ACC112 (cell line): ENCODE measurements at regions not wholly inside any gene's neighbourhood (a gene's known extent, or its start where the extent isn't known, plus 50 kb on each side); places are given as distances from the start of the nearest gene placed in this dataset.
A peak's percentile ranks its signal among the peaks of the same experiment; 100 is the strongest.

ENCODE experiments used
- H2AFZ ChIP-seq: fragments of 200-600 bp; sonication (generic); one replicate; pipeline ENCODE4 v1.6.0; 2017; ENCODE audit warnings: antibody characterized with exemption, low read length; ENCODE audit not compliant: unreplicated experiment
- H3K27ac ChIP-seq: fragments of 200-600 bp; sonication (generic); 2 replicates; pipeline ENCODE4 v1.5.1; 2014; ENCODE audit warnings: low read depth, mild to moderate bottlenecking, antibody characterized with exemption, low read length, moderate library complexity
- H3K27me3 ChIP-seq: fragments of 200-600 bp; sonication (generic); 2 replicates; pipeline ENCODE4 v1.6.1; 2014; ENCODE audit warnings: mild to moderate bottlenecking, antibody characterized with exemption, low read length, moderate library complexity, mixed read lengths; ENCODE audit not compliant: insufficient read depth
- H3K36me3 ChIP-seq: fragments of 200-600 bp; sonication (generic); 2 replicates; pipeline ENCODE4 v1.6.1; 2016; ENCODE audit warnings: mild to moderate bottlenecking, antibody characterized with exemption, low read length, moderate library complexity, mixed read lengths; ENCODE audit not compliant: insufficient read depth
- H3K4me1 ChIP-seq: fragments of 200-600 bp; sonication (generic); one replicate; pipeline ENCODE4 v1.6.1; 2016; ENCODE audit warnings: low read length, mixed read lengths; ENCODE audit not compliant: insufficient read depth, unreplicated experiment, control insufficient read depth
- H3K4me3 ChIP-seq: fragments of 200-600 bp; sonication (generic); 2 replicates; pipeline ENCODE4 v1.5.1; 2014; ENCODE audit warnings: mild to moderate bottlenecking, low read depth, low read length
- H3K79me2 ChIP-seq: fragments of 200-600 bp; sonication (generic); one replicate; pipeline ENCODE4 v1.6.0; 2016; ENCODE audit warnings: low read length; ENCODE audit not compliant: control insufficient read depth, unreplicated experiment, insufficient read depth

DNA sequence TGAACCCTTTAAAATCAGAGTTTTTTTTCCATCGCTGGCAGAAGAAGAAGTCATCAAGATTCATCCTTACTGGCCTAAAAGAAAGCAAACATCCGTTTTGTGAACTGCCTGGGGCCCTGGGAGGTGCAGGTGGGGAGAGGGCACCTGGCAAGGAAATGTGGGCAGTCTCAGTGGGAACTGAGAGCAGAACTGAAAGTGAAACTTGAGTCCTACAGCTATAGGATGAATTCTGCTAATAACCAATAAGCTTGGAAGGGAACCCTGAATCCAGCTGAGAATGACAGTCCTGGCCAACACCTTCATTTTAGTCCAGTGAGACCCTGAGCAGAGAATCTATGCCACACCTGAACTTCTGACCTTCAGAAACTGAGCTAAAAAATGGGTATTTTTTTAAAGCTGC lies 130.1 kb upstream of the ASCC3 start:
- no peaks in the 10 kb centered on the region for H3K36me3 ChIP-seq
- peak overlapping the region; percentile 52 for H3K4me3 ChIP-seq
- H3K27ac ChIP-seq: no peak overlapping the region
- no peaks in the 10 kb centered on the region for H3K79me2 ChIP-seq
- peaks cover 4% of the 10 kb centered on the region for H3K4me1 ChIP-seq
- H2AFZ ChIP-seq: peak overlapping the region; percentile 89
- no peaks in the 10 kb centered on the region for H3K27me3 ChIP-seq

DNA sequence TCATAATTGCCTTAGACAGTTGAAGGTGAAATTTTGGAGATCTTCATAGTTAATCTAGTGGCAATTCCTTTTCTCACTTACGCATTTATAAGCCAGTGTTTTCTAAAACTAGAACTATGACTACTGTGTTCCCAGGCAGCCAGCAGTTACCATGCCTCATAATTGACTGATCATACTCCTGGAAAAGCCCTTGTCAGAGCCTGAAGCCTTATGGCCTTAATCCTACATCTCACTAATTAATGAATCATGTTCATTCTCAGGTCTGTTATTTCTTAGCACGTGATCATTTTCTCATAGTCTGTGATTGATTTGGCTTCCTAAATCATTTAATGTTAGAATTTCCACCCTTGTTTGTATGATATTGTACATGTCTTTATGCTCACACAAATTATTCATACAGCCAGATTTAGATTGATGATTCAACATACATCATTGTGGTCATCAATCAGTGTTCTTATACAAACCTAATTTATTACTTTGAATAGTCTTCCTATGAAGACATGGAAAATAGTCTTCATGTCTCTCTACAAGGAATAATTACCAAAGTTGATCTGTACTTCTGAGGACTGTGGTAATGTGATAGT lies 132.6 kb upstream of the ASCC3 start:
- no peaks in the 10 kb centered on the region for H3K79me2 ChIP-seq
- H3K27me3 ChIP-seq: no peaks in the 10 kb centered on the region; the same call in 1 of the 2 replicates
- peaks cover 4% of the 10 kb centered on the region for H3K4me1 ChIP-seq
- H3K27ac ChIP-seq: no peak overlapping the region
- H3K36me3 ChIP-seq: no peaks in the 10 kb centered on the region
- no peak overlapping the region for H2AFZ ChIP-seq
- H3K4me3 ChIP-seq: no peak overlapping the region

DNA sequence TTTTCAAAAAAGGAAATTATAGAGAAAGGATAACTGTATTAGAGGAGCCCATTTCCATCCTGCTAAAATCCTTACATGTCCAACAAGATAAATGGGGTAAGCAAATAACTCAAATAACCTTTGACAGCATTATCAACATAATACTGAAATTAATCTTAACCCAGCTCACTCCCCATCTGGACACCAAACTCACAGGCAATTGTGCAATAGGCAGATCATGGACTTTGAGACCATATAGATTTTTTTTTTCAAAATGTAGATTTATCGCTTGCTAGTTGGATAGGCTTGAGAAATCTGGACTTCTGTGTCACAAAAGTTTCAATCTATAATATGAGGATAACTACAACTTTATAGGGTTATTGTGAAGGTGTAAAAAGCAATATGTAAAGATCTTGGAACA lies 134.4 kb upstream of the ASCC3 start:
- Histone ChIP-seq H3K27ac (no peak overlapping the region), H3K4me3 (no peak overlapping the region), H3K4me1 (peaks cover 4% of the 10 kb centered on the region), H3K36me3 (no peaks in the 10 kb centered on the region), H2AFZ (no peak overlapping the region), H3K79me2 (no peaks in the 10 kb centered on the region), H3K27me3 (no peaks in the 10 kb centered on the region; the same call in 1 of the 2 replicates)

DNA sequence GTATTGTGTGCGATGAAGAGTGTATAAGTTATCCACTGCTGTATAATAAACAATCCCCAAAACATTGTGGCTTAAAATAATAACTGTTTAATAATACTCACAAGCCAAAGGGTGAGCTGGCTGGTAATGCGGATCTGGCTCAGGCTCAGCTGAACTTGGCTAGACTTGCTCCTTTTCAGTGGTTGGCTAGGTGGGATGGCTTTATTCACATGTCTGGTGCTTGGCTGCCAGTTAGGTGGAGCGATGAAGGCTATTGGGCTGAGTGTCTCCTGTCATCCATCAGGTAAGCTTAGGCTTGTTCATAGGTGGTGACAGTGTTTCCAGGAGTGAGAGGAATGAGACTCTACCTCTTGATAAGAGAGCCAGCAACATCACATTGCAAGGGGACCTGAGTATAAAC lies 135.0 kb upstream of the ASCC3 start:
- no peaks in the 10 kb centered on the region; the same call in 1 of the 2 replicates for H3K27me3 ChIP-seq
- no peak overlapping the region for H3K27ac ChIP-seq
- no peaks in the 10 kb centered on the region for H3K79me2 ChIP-seq
- H3K4me1 ChIP-seq: peaks cover 4% of the 10 kb centered on the region
- H3K4me3 ChIP-seq: no peak overlapping the region
- H2AFZ ChIP-seq: no peak overlapping the region
- no peaks in the 10 kb centered on the region for H3K36me3 ChIP-seq

DNA sequence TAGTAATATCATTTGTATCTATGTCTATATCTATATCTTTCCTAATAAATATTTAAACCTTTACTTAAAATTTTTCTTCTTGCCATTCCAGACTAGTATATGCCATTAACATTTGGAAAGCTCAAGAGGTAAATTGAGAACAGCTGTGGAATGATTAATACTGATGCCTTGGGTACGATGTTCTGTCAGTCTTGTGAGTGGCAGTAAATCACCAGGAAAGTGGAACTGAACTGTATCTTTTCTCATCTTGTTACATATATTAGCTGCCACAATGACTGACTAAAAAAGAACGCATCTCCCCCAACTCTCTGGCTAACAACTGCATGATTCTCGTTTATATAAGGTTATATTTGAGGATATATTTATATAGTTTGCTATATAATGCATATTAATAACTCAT lies 137.0 kb upstream of the ASCC3 start:
- no peaks in the 10 kb centered on the region; the same call in 1 of the 2 replicates for H3K27me3 ChIP-seq
- H3K79me2 ChIP-seq: no peaks in the 10 kb centered on the region
- no peak overlapping the region for H3K4me3 ChIP-seq
- no peaks in the 10 kb centered on the region for H3K4me1 ChIP-seq
- no peak overlapping the region for H2AFZ ChIP-seq
- no peaks in the 10 kb centered on the region for H3K36me3 ChIP-seq
- no peak overlapping the region for H3K27ac ChIP-seq

DNA sequence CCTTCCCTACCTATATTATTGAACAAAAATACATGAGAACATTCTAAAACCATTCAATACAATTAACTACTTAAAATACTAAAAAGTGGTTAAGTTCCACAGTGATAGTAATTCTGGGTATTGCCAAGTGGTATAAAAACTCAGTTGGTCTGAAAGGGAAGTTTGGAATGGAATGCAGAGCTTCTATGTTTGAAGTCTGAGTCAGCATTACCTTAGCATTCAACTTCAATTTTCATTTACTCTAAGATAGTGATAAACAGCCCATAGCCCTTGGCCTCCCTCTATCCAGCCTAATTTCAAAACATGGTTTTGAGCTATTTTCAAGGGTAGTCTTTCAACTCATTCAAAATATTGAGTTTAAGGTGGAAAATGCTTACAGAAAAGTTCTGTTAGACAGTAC lies 140.4 kb upstream of the ASCC3 start:
- H2AFZ ChIP-seq: no peak overlapping the region
- no peak overlapping the region for H3K4me3 ChIP-seq
- H3K79me2 ChIP-seq: no peaks in the 10 kb centered on the region

DNA sequence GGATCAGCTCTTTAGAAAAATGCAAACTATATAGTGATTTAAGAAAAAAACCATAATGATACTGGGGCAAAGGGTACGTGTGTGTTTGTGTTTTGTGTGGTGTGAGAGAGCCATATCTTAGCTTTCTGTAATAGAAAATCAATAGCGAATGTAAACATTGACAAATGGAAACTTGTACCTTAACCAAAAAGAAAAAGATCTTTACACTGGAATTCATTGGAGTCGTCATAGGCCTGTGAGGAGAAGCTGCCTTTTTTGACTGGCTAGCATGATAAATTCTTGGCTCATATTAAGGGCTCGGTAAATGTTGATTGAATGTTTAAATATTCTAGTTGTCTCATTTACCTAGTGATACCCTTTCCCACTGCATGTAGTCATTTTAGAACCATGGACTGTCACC lies 161.8 kb upstream of the ASCC3 start:
- no peaks in the 10 kb centered on the region for H3K4me1 ChIP-seq
- H2AFZ ChIP-seq: no peak overlapping the region
- H3K79me2 ChIP-seq: no peaks in the 10 kb centered on the region
- H3K27me3 ChIP-seq: peaks cover under 1% of the 10 kb centered on the region; the same call in 1 of the 2 replicates
- H3K27ac ChIP-seq: no peak overlapping the region
- H3K4me3 ChIP-seq: no peak overlapping the region
- no peaks in the 10 kb centered on the region for H3K36me3 ChIP-seq

More for the DNA sequence above, 140.4 kb upstream of the ASCC3 start:
- Histone ChIP-seq H3K27ac (no peak overlapping the region), H3K27me3 (no peaks in the 10 kb centered on the region; the same call in 1 of the 2 replicates), H3K4me1 (no peaks in the 10 kb centered on the region), H3K36me3 (no peaks in the 10 kb centered on the region)

DNA sequence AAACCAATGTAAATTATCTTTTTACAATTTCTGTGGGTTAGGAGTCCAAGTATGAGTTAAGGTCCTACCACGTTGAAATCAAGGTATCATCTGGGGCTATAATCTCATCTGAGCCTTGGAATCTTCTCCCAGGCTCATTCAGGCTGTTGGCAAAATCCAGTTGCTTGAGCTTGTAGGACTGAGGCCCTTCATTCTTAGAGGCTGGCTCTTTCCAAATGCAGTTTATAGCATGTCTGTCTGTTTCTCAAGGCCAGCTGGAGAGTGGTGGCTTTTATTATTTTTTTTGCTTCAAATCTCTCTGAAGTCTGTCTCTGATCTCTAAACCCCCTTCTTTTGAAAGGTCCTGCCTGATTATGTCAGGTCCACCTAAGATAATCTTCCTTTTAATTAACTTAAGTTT lies 177.2 kb upstream of the ASCC3 start:
- Histone ChIP-seq H3K27me3 (peaks cover 4% of the 10 kb centered on the region; the same call in 1 of the 2 replicates), H3K4me3 (no peak overlapping the region), H3K4me1 (no peaks in the 10 kb centered on the region), H2AFZ (no peak overlapping the region), H3K36me3 (no peaks in the 10 kb centered on the region), H3K27ac (no peak overlapping the region), H3K79me2 (no peaks in the 10 kb centered on the region)

DNA sequence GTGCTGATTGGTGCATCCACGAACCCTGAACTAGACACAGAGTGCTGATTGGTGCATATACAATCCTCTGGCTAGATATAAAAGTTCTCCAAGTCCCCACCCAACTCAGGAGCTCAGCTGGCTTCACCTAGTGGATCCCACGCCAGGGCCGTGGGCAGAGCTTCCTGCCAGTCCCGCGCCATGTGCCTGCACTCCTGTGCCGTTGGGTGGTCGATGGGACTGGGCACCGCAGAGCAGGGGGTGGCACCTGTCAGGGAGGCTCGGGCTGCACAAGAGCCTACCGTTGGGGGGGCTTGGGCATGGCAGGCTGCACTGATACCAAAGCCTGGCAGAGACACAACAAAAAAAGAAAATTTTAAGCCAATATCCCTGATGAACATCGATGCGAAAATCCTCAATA lies 185.4 kb upstream of the ASCC3 start:
- H3K36me3 ChIP-seq: no peaks in the 10 kb centered on the region
- H3K27ac ChIP-seq: no peak overlapping the region
- no peaks in the 10 kb centered on the region for H3K4me1 ChIP-seq
- no peak overlapping the region for H3K4me3 ChIP-seq
- H3K27me3 ChIP-seq: no peaks in the 10 kb centered on the region
- no peak overlapping the region for H2AFZ ChIP-seq
- H3K79me2 ChIP-seq: no peaks in the 10 kb centered on the region

DNA sequence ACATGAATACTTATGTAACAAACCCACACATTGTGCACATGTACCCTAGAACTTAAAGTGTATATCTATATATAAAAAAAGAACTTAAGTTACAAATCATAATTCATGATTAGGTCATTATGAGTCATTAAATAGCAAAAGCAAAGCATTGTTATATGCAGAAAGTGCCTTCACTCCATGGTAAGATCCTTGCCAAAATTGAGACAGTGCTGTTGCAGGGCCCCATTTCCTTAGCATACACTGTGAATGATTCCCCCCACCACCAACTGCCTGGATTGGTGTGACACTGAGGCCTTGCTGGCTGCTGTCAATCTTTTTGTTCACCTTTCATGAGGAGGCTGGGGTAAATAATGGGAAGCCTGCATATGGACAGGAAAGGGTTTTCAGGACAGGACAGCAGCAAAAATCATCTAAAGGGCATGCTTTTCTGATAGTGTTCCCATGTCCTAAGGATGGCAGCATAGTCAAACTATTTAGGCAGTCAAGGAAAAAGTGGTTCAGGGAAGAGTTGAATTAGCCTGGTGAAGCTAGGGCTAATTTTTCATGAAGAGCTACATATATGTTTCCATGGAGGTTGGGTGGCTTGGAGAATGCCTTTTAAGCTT lies 188.2 kb upstream of the ASCC3 start:
- Histone ChIP-seq H3K27ac (no peak overlapping the region), H3K79me2 (no peaks in the 10 kb centered on the region), H3K4me3 (no peak overlapping the region), H3K36me3 (no peaks in the 10 kb centered on the region), H3K27me3 (no peaks in the 10 kb centered on the region), H2AFZ (no peak overlapping the region), H3K4me1 (no peaks in the 10 kb centered on the region)

DNA sequence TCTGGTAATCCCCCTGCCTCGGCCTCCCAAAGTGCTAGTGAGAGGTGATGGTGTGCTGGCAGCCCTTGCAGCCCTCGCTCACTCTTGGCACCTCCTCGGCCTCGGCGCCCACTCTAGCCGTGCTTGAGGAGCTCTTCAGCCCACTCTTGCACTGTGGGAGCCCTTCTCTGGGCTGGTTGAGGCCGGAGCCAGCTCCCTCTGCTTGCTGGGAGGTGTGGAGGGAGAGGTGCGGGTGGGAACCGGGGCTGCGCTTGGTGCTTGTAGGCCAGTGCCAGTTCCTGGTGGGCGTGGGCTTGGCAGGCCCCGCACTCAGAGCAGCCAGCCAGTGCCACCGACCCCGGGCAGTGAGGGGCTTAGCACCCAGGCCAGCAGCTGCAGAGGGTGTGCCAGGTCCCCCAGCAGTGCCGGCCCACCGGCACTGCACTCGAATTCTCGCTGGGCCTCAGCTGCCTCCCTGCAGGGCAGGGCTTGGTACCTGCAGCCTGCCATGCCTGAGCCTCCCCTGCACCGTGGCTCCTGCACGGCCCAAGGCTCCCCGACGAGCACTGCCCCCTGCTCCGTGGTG lies 189.0 kb upstream of the ASCC3 start:
- Histone ChIP-seq H3K36me3 (no peaks in the 10 kb centered on the region), H3K4me3 (no peak overlapping the region), H2AFZ (no peak overlapping the region), H3K79me2 (no peaks in the 10 kb centered on the region), H3K27ac (no peak overlapping the region), H3K4me1 (no peaks in the 10 kb centered on the region), H3K27me3 (no peaks in the 10 kb centered on the region)
